ENCODE measurements at regions not wholly inside any gene's neighbourhood (a gene's known extent, or its start where the extent isn't known, plus 50 kb on each side); places are given as distances from the start of the nearest gene placed in this dataset.

DNA sequence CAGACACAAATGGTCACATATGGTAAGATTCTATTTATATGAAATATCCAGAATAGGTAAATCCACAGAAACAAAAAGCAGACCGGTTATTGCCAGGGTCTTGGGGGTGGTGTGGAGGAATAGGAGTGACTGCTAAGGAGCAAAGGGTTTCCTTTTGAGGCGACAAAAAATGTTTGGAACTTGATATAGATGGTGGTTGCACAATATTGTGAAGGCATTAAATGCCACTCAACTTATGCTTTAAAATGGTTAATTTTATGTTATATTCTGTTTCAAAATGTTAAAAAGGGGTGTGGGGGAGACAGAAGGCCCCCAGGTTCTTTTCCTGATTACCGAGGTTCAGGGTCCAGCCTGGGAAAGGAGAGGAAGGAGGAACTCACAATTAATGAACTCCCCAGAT is 304.4 kb downstream of the RRAGC start:
- no peak overlapping the region for H2AFZ ChIP-seq (ENCODE audit: low read length)
- H3K23me2 ChIP-seq (ENCODE audit: insufficient read length, low read depth, low read length, poor library complexity, severe bottlenecking) = peaks cover 2% of the 10 kb centered on the region
- Mint-ChIP-seq H3K27ac (no peak overlapping the region), H3K36me3 (ENCODE audit: insufficient read depth in 1 of 3, low read depth in 3 of 3) (no peaks in the 10 kb centered on the region), H3K27me3 (ENCODE audit: low read depth) (peaks cover 4% of the 10 kb centered on the region), H3K9me3 (no peaks in the 10 kb centered on the region), H3K4me1 (peaks cover 34 to 41% of the 10 kb centered on the region in 2 experiments), H3K4me3 (no peak overlapping the region)
- H3K4me2 ChIP-seq (ENCODE audit: insufficient read depth, insufficient read length, low read length) = no peak overlapping the region
- no peaks in the 10 kb centered on the region for H3K9me3 ChIP-seq (ENCODE audit: control insufficient read depth, low read depth, low read length)
- H3K9ac ChIP-seq (ENCODE audit: extremely low read depth, insufficient read length, low read length) = no peak overlapping the region
- peaks cover 4% of the 10 kb centered on the region; the same call in 1 of the 2 replicates for H3K4me1 ChIP-seq (ENCODE audit: insufficient read depth, low read length)
- no peak overlapping the region for H4K5ac ChIP-seq (ENCODE audit: insufficient read length, low read depth, low read length)
- TF ChIP-seq, protein P1, sequence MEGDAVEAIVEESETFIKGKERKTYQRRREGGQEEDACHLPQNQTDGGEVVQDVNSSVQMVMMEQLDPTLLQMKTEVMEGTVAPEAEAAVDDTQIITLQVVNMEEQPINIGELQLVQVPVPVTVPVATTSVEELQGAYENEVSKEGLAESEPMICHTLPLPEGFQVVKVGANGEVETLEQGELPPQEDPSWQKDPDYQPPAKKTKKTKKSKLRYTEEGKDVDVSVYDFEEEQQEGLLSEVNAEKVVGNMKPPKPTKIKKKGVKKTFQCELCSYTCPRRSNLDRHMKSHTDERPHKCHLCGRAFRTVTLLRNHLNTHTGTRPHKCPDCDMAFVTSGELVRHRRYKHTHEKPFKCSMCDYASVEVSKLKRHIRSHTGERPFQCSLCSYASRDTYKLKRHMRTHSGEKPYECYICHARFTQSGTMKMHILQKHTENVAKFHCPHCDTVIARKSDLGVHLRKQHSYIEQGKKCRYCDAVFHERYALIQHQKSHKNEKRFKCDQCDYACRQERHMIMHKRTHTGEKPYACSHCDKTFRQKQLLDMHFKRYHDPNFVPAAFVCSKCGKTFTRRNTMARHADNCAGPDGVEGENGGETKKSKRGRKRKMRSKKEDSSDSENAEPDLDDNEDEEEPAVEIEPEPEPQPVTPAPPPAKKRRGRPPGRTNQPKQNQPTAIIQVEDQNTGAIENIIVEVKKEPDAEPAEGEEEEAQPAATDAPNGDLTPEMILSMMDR (conservative IDR thresholded peaks at IDR 0.05) = no peak
- H3T11ph ChIP-seq (ENCODE audit: low read length) = no peak overlapping the region
- H3K79me1 ChIP-seq (ENCODE audit: insufficient read depth, low read depth, low read length, poor library complexity, severe bottlenecking) = no peaks in the 10 kb centered on the region
- no peak overlapping the region for H2BK15ac ChIP-seq (ENCODE audit: low read depth, low read length)
- WGBS (ENCODE audit: extremely low coverage, insufficient read length, low lambda C conversion rate) = no CpG with 5 or more reads among the region's 3 CpGs
- no peak overlapping the region for H2AK5ac ChIP-seq (ENCODE audit: insufficient read length, low read length)
- no peak overlapping the region for H2BK20ac ChIP-seq (ENCODE audit: low read depth, low read length, poor library complexity, severe bottlenecking)
- H2BK5ac ChIP-seq (ENCODE audit: insufficient read length, low read length) = no peak overlapping the region
- H4K8ac ChIP-seq (replicated peaks; ENCODE audit: insufficient read length, low read depth, low read length) = no peak overlapping the region
- H3K56ac ChIP-seq (ENCODE audit: insufficient read length, low read depth, low read length) = no peak overlapping the region
- no peak overlapping the region for H4K91ac ChIP-seq (ENCODE audit: insufficient read length, low read depth, low read length)
- no peaks in the 10 kb centered on the region for H4K20me1 ChIP-seq (ENCODE audit: control insufficient read depth, insufficient read depth, insufficient read length)
- DNase-seq = no peak
- H3K14ac ChIP-seq (ENCODE audit: insufficient read depth, low read length) = no peak overlapping the region
- H3K27ac ChIP-seq (ENCODE audit: insufficient read length, low read depth, low read length) = no peak overlapping the region
- no peak overlapping the region for H3K23ac ChIP-seq (ENCODE audit: insufficient read length, low read depth, low read length)
- no peak overlapping the region for H2BK12ac ChIP-seq (ENCODE audit: insufficient read length, low read depth, low read length)
- H3K79me2 ChIP-seq (ENCODE audit: insufficient read depth, low read length) = no peaks in the 10 kb centered on the region
- no peak overlapping the region for H2BK120ac ChIP-seq (ENCODE audit: low read depth, low read length, poor library complexity, severe bottlenecking)
- H3K27me3 ChIP-seq (ENCODE audit: insufficient read depth, low read length) = no peaks in the 10 kb centered on the region
- no peak overlapping the region for H3K4ac ChIP-seq (ENCODE audit: low read depth, low read length)
- H3K18ac ChIP-seq (ENCODE audit: insufficient read length, low read depth, low read length) = no peak overlapping the region

Measured in H9 (cell line).